GM12892 (cell line): ENCODE measurements at regions not wholly inside any gene's neighbourhood (a gene's known extent, or its start where the extent isn't known, plus 50 kb on each side); places are given as distances from the start of the nearest gene placed in this dataset.

ENCODE experiments used
- DNase-seq: peaks from one replicate; pipeline ENCODE4 v3.0.0; 2011; ENCODE audit not compliant: insufficient read length
- FAIRE-seq: peaks from 2 replicates; lab custom pipeline; 2011; peaks lifted over from hg19 to GRCh38; lab: Jason Lieb, UNC
- POLR2A ChIP-seq: IDR thresholded peaks from 2 replicates; pipeline ENCODE4 v1.6.1; 2011; ENCODE audit warnings: low read depth, low read length, control low read depth
- POLR2AphosphoS5 ChIP-seq: IDR thresholded peaks from 2 replicates; pipeline ENCODE4 v1.6.1; 2011; ENCODE audit warnings: low read depth, low read length, control low read depth
- TAF1 ChIP-seq: IDR thresholded peaks from 2 replicates; pipeline ENCODE4 v1.6.1; 2011; ENCODE audit warnings: low read depth, mild to moderate bottlenecking, control low read depth, low read length, borderline replicate concordance

DNA sequence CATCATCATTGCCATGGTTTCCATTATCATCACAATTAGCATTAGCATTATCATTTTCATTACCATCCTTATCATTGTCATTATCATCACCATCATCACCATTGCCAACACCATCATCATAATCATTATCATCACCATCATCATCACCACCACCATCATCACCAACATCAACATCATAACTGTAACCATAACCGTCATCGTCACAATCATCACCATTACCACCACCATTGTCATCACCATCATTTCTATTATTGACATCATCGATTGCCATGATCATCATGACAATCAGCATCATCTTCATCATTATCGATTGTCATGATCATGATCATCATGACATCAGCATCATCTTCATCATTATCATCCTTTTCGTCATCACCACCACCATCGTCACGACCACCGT lies 88.9 kb upstream of the MSX1 start:
- no peak for DNase-seq
- FAIRE-seq, result no peak
- no peak for TF ChIP-seq TAF1
- TF ChIP-seq POLR2A, result no peak
- no peak for TF ChIP-seq POLR2AphosphoS5

GRCh38 chr4:4766564-4766963 lies 92.9 kb upstream of the MSX1 start:
- DNase-seq, result no peak
- no peak for FAIRE-seq
- TF ChIP-seq POLR2A (no peak), TAF1 (no peak), POLR2AphosphoS5 (no peak)

- DNase-seq (no peak), FAIRE-seq (no peak)
- TF ChIP-seq POLR2AphosphoS5 (no peak), POLR2A (no peak), TAF1 (no peak)
Observed at GRCh38 chr4:4765811-4766210, 93.7 kb upstream of the MSX1 start.

- no peak for FAIRE-seq
- DNase-seq, result no peak
- TF ChIP-seq POLR2AphosphoS5, result no peak
- TF ChIP-seq TAF1, result no peak
- no peak for TF ChIP-seq POLR2A
Observed at GRCh38 chr4:4764558-4764905, 94.9 kb upstream of the MSX1 start.

DNA sequence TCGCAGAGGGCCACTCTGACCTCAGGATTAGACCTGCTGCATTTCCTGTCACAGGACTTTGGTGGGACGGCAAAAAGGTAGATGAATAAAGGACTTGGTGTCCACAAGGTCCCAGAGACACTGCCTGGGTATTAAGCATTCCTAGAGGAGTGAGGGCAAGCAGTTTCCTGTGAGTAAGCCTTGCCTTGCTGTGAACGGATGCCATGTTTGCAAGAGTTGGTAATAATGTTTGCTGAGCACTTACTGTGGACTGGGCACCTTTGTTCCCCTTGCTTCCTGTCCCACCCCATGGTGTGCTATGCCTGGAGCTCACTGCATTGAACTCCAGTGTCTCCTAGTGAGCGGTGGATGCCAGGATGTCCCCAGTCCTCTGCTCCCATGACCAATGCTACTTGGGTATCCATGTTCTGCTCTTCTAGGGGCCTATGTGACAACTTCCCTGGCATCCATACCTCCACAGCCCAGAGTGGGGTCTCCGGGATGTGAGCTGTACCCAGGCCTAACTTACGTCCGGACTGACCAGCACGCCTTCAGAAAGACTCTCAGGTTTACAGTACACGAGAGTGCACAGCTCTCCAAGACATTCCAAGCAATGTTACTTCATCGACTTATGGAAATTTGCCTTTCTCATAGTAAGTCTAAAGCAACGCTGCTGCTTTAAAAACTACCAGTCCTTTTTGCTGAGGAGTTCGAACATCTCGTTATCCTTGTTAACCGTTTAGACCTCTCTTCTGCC lies 95.5 kb upstream of the MSX1 start:
- DNase-seq (no peak), FAIRE-seq (peak; percentile 46)
- no peak for TF ChIP-seq POLR2A

DNA sequence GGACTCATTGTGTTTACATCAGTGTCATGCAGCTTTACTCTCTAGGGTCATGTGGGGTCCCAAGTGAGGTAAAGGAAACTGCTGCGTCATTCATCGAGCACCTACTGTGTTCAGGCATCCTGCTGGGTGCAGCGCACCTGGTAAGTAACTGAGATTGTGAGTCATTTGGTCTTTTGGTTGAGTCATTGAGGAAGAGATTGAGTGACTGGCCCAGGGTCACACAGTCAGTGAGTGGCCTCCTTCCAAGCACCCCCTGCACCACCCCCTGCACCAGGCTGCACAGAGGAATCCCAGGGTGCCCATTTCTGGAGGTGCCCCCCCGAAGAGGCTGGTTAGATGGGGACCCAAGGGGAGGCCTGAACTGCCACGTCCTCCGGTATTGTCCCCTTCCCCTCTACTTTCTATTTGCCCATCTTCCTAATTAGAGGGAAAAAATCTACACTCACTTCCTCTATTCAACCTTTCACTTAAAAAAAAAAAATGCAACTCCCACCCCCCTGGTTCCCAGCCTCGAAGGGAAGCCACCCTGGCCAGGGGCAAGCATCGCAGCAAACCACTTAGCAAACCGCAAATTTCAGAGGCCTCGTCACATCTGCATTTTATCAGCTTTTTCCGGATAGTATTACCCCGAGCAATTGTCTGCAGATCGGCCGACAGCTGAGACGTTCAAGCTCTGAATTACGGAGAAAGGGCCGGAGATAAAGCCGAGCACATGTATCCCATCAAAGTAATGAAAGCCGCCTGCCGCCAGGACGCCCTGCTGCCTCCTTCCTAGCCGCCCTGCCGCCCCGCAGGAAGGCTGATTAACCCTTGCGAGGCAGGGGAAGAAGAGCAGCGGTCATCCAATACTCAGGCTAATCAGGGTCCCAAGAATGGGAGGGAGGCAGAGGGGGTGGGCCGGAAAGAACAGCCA lies 96.3 kb upstream of the MSX1 start:
- peak; percentile 58 for DNase-seq
- TF ChIP-seq POLR2AphosphoS5, result peak; percentile 45; the same call in 1 of the 2 replicates
- TF ChIP-seq TAF1, result no peak
- FAIRE-seq, result peak; percentile 96

GRCh38 chr4:4762300-4762699 lies 97.2 kb upstream of the MSX1 start:
- DNase-seq (no peak), FAIRE-seq (no peak)
- TF ChIP-seq POLR2AphosphoS5, result no peak

DNA sequence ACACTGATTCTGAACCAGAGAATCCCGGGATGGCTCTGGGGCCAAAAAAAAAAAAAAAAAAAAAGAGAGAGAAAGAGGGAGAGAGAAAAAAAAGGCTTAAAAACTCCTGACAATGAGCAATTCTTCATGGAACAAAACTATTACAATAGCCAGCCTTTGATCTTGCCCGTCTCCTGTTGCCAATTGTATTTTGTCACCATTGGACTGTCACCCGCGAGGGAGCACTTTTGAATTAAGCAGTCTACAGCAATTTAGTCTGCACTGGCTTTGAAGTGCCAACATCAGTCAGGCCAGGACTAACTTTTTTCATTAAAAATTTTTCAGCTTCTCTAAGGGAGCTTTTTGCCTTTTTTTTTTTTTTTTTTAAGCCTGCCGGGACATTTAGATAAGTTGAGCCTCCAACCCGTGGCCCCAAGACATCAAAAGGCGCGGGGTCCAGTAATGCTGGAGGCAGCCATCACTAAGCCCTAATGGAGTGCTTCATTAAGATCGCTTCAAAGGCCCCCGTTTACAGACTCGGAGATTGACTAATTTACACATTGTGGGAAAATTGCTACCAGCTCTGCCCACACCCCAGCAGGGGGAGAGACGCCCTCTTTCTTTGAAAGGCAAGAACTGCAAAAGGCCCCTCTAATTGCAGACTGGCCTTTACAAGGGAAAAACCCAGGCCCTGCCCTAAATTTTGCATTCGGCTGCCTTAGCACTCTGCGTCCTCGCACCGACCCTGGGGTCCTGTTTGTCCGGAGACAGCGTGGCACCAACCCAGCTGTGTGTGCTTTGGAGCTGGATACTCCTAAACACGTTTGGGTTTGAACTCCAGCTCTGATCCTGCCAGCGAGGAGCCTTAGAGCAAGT lies 98.1 kb upstream of the MSX1 start:
- TF ChIP-seq POLR2AphosphoS5, result no peak
- no peak for TF ChIP-seq TAF1
- no peak for TF ChIP-seq POLR2A
- DNase-seq, result no peak
- no peak for FAIRE-seq

DNA sequence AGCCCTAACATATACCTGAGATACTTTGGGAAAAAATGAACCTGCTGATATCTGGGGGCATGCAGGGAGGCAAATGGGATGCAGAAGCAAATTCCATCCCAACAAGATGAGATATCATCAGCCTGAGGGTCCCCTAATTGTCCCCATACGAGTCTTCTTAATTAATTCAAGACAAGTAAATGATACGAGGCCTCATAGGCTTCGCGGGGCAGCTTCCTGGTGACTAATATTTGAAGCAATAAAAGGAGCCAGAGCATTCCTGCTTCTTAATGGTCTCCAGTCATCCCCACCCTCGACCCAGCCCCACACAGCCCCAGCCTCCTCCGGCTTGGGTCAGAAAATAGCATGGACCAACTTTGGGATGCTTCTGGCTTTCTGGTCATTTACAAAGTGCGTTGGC lies 99.6 kb upstream of the MSX1 start:
- no peak for DNase-seq
- TF ChIP-seq TAF1, result no peak
- no peak for TF ChIP-seq POLR2A
- no peak for TF ChIP-seq POLR2AphosphoS5
- no peak for FAIRE-seq

DNA sequence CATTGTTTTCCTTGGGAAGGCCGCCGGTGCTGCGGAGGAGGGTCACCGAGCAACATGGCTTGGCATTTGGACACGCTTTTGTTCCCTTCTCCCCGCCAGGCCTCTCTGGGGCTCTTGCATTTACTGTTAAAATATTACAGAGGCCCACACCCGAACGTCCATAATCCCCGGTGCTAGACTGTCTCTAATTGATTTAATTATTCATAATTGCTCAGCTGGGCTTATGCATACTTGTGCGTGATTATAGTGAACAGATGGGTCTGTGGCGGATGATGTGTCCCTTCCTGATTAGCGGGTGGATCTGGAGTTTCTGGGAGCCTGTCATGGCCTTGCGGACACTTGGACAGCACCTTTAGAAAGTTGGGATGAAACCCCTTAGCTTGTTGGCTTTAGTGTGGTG lies 100.2 kb upstream of the MSX1 start:
- FAIRE-seq (no peak), DNase-seq (no peak)
- TF ChIP-seq TAF1 (no peak), POLR2AphosphoS5 (no peak), POLR2A (no peak)

DNA sequence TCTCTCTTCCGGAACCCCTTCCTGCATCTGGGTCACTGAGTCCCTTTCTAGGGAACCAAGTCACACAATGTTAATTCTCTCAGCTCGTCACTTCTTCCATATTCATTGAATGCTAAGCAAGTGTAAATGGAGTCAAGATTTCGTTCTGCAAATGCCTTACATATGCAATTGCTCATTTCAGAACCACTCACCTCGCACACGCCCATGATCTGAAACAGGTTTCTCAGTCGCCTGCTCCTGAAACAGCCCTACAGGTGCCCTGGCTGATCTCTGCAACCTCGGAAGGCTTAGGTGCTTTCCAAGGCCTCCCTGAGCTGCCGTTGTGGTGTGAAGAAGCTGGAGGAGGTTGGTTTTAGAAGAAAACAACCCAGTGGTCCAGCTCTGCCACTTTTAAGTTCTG lies 100.8 kb upstream of the MSX1 start:
- TF ChIP-seq POLR2A, result no peak
- TF ChIP-seq TAF1, result no peak
- TF ChIP-seq POLR2AphosphoS5, result no peak
- DNase-seq, result peak; percentile 52
- peak; percentile 76 for FAIRE-seq
